GM12891 (cell line): ENCODE measurements at regions not wholly inside any gene's neighbourhood (a gene's known extent, or its start where the extent isn't known, plus 50 kb on each side); places are given as distances from the start of the nearest gene placed in this dataset.

Experiments used
- DNase-seq: peaks from one replicate; pipeline ENCODE4 v3.0.0; 2011; ENCODE audit warnings: low spot score; ENCODE audit not compliant: insufficient read length
- FAIRE-seq: peaks from 2 replicates; lab custom pipeline; 2011; peaks lifted over from hg19 to GRCh38; lab: Jason Lieb, UNC
- PAX5 ChIP-seq: IDR thresholded peaks from 2 replicates; pipeline ENCODE4 v1.6.1; 2011; ENCODE audit warnings: low read length, moderate library complexity, mild to moderate bottlenecking; ENCODE audit not compliant: insufficient read depth, severe bottlenecking
- POLR2A ChIP-seq: IDR thresholded peaks from 2 replicates; pipeline ENCODE4 v1.6.1; 2011; ENCODE audit warnings: low read depth, low read length, control low read depth
- POLR2AphosphoS5 ChIP-seq: IDR thresholded peaks from 2 replicates; pipeline ENCODE4 v1.6.1; 2011; ENCODE audit warnings: low read depth, low read length, control low read depth
- POU2F2 ChIP-seq: IDR thresholded peaks from 2 replicates; pipeline ENCODE4 v1.6.1; 2011; ENCODE audit warnings: low read depth, mild to moderate bottlenecking, control low read depth, low read length, moderate library complexity
- SPI1 ChIP-seq: IDR thresholded peaks from 2 replicates; pipeline ENCODE4 v1.6.1; 2011; ENCODE audit warnings: low read depth, low read length, control low read depth
- TAF1 ChIP-seq: IDR thresholded peaks from 2 replicates; pipeline ENCODE4 v1.6.1; 2011; ENCODE audit warnings: low read depth, low read length, control low read depth

DNA sequence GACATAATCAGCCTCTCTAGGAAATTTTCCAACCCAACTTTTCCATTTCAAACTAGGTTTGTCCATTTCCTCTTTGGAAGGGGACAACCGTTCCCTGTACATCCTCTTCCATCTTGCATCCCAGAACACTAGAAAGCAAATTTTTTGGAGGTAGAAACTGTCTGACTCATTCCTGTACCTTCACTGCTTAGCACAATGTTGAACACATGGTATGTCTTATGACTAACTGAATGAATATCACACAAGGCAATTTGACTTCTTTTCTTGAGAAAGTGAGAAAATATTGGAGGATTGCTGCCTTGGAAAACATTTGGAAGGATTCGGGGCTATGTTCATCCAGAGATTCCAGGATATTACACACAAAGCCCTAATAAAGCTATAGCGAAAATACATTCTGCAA is 289.1 kb downstream of the FGFR2 start:
- no peak for DNase-seq
- TF ChIP-seq POLR2A (no peak), PAX5 (no peak), TAF1 (no peak), SPI1 (no peak)
- FAIRE-seq = no peak

DNA sequence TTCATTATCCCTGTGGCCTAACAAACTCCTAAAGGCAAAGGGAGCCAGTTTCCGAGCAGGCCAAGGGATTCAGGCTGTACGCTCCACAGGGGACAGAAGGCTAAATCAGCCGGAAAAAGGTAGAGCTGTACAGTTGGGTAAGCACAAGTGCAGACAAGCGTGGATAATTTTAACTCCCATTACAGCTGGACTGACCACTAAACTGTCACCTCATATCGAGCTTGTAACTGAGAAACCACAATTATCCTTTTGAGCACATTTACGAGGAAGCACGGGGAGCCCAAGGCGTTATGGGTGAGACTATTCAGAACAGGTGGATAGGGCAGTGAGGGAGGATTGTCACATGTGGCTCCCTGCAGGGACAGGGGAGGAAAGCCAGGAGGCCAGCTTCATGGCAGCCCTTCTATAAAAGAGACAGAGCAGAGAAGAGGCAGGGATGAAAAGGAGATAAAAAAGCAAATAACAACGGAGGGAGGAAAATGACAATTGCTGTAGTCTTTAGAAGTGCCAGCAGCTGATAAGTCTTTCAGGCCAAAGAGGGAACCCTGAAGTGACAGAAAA is 288.0 kb downstream of the FGFR2 start:
- DNase-seq = no peak
- no peak for TF ChIP-seq POLR2AphosphoS5
- no peak for TF ChIP-seq TAF1
- no peak for TF ChIP-seq POU2F2
- no peak for TF ChIP-seq POLR2A
- TF ChIP-seq PAX5 = no peak
- no peak for TF ChIP-seq SPI1
- FAIRE-seq = no peak

DNA sequence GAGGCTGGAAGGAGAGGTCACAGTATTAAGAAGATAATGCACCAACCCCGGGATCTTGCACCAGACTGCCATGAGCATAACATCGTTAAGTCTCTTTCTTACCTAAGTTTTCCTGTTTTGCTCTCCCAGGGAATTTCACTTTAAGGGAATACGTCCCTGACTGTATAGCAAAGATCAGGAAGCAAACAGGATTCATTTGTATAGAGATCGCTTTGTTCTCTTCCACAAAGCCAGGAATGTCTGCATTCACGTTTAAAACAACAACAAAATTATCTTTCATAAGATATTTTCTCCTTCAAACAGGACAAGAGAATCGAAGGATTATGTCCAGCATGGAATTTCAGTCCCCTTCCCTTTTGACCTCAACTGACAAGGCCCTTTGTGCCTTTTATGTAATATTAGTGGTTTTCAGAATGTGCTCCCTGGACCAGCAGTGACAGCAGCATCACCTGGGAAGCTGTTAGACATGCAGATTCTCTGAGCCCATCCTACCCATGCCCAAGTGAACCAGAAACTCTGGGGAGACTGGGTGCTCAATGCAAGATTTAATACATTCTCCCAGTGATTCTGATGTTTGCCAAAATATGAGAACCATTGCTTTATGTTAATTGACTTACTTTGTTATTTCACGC is 286.3 kb downstream of the FGFR2 start:
- no peak for DNase-seq
- no peak for FAIRE-seq
- TF ChIP-seq PAX5 (no peak), POLR2AphosphoS5 (no peak), SPI1 (no peak), POU2F2 (no peak), TAF1 (no peak), POLR2A (no peak)

DNA sequence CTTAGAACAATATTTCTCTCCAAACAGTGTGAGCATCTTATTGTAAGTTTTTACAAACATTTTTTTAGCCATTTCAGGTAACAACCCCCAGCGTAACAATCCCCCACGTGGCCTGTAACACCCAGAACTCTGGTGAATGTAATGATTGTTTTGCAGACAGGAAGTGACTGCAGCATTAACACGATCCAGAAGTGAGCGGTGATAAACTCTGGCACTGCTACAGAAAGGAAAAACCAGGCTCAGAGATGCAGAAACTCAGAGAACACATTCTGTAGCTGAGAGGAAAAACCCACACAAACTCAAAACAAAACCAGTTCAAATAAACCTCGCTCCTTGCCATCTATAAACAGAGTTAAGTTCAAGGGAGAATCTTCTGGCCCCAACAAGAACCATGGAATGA is 285.7 kb downstream of the FGFR2 start:
- TF ChIP-seq POLR2A = no peak
- TF ChIP-seq TAF1 = no peak
- TF ChIP-seq POU2F2 = no peak
- no peak for TF ChIP-seq SPI1
- TF ChIP-seq PAX5 = no peak
- FAIRE-seq (no peak), DNase-seq (no peak)

DNA sequence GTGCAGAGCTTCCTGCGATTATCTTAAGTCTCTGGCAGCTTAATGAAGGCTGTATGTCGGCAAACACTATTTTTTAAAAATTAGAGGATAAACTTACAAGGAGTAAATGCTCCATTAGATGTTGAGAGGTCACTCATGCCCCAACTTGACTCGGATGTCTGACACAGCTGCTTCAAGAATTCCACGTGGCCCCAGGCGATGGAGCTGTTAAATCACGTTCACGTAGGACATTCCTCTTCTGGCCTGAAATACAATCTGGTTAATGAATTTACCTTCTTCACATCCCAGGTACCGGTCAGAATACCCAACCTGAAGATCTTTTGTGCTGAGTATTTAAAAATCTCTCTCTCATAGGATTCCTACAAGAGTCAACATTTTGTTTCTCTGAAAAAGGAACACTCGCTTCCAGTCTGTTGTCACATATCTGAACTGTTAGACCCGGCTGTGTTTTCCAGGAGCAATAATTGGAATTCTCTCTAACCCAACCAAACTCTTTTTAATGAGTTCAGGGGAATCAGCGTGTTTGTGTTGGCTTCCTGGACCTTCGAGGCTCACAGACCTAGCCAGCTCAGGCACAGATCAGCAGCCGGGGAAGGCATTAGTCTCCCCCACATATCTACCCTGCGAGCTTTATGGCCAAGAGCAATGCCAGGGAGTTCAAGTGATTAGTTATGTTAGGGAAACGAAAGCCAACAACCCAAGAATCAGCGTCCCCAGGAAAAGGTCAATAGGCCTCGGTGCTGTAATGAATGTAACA is 284.9 kb downstream of the FGFR2 start:
- FAIRE-seq (no peak), DNase-seq (no peak)
- TF ChIP-seq TAF1 (no peak), POU2F2 (no peak), POLR2AphosphoS5 (no peak), SPI1 (no peak), POLR2A (no peak), PAX5 (no peak)

DNA sequence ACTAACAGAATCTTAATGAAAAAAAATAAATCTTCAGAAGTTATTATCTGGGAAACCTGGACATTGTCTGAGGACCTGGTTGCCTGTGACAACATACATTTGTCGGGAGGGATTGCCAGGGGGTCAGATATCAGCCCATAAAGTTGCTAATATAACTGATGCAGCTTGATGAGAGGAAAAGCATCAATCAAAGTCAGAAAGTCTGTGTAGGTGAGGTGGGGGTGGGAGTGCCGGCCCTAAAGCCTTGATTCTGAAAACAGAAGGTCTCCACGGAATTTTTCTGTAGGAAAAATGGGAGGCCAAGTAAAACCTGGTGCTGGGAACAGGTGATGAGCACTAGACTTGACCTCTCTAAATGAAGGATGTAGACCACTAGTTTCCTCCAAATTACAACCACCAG is 281.8 kb downstream of the FGFR2 start:
- TF ChIP-seq POLR2AphosphoS5 = no peak
- TF ChIP-seq TAF1 = no peak
- TF ChIP-seq SPI1 = no peak
- TF ChIP-seq POLR2A = no peak
- TF ChIP-seq POU2F2 = no peak
- TF ChIP-seq PAX5 = no peak
- FAIRE-seq = no peak
- no peak for DNase-seq

DNA sequence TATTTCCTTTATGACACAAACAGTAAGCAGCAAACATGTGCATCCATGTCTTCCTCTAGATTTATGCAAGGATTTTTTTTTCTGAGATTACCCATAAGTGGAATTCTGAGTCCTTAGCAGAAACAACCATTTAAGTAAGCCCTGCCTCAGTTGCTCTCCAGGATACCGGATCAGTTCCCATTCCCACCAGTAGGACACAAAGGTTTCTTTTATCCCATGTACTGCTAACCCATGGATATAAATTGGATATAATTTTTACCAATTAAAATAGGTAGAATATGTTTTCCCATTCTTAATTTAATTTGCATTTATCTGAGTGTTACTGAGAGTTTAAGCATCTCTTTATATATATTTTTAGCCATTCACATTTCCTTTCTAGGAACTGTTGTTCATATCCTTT is 280.9 kb downstream of the FGFR2 start:
- no peak for FAIRE-seq
- TF ChIP-seq POU2F2 = no peak
- no peak for TF ChIP-seq POLR2AphosphoS5
- no peak for TF ChIP-seq TAF1
- TF ChIP-seq SPI1 = no peak
- no peak for TF ChIP-seq PAX5
- TF ChIP-seq POLR2A = no peak
- DNase-seq = no peak

DNA sequence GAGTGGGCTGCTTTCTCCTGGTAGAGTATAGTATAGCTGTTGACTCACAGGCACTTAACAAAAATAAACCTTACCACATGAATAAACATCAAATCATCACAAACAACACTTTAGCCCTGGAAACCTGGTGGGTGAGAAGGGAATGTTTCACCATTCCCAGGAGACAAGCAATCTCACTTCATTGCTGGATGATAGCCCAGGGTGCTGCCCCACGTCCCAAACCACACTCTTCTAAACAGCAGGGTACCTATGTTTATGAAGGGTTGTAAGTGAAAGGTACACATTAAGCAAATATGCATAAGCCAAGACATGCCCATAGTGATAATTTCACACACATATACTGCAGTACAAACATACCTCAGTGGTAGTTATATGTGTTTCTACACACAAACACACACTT is 276.2 kb downstream of the FGFR2 start:
- DNase-seq (no peak), FAIRE-seq (no peak)
- TF ChIP-seq SPI1 (no peak), POLR2AphosphoS5 (no peak), POU2F2 (no peak), PAX5 (no peak), POLR2A (no peak), TAF1 (no peak)

DNA sequence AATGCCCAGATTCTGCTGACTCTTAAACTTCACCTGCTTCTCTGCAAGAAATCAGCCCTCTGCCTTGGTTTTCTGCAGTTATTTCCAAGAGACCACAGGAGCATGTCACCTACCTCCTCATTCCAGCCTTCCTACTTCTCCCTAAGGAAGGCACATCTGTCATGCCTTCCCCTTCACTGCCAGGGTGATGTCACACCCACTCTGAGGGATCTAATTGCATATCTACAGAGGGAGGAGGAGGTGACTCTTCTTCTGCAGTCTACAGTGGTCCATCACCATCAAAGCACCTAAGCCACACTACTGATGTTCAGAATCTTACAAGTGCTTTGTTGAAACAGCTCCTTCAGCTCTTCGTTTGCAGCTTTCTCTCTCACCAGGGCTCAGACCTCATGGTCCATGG is 275.5 kb downstream of the FGFR2 start:
- no peak for FAIRE-seq
- TF ChIP-seq PAX5 (no peak), POU2F2 (no peak), POLR2AphosphoS5 (no peak), SPI1 (no peak), POLR2A (no peak), TAF1 (no peak)

More for the DNA sequence above, 275.5 kb downstream of the FGFR2 start:
- no peak for DNase-seq
